IMR-90 (cell line): ENCODE measurements at regions not wholly inside any gene's neighbourhood (a gene's known extent, or its start where the extent isn't known, plus 50 kb on each side); places are given as distances from the start of the nearest gene placed in this dataset.

Experiments used
- ATAC-seq: fragments of 200-7000 bp; cut with Tn5 transposase; 2 replicates; pipeline ENCODE4 v1.9.1; 2020; ENCODE audit warnings: low read depth, mild to moderate bottlenecking, moderate library complexity
- BruUV-seq: library from RNA; stranded (reverse); fragments of 400-500 nt; replicated peaks from 2 replicates; lab custom pipeline; 2021; lab: Mats Ljungman, UMichigan
- CTCF ChIA-PET: fragments of 300-600 bp; formaldehyde crosslinking; extraction: SDS; loops from one replicate; lab custom pipeline; 2021; ENCODE audit warnings: antibody characterized with exemption; lab: Yijun Ruan, JAX
- POLR2A ChIA-PET: fragments of 300-600 bp; sonication (Branson Sonifier 250); formaldehyde crosslinking; loops from one replicate; lab custom pipeline; 2022; ENCODE audit warnings: antibody characterized with exemption; ENCODE audit not compliant: unreplicated experiment; lab: Charles Lee
- DNase-seq: peaks from one replicate; pipeline ENCODE4 v3.0.0; 2013
- H2AFZ ChIP-seq: replicated peaks from 2 replicates; pipeline ENCODE3; 2013; ENCODE audit warnings: low read length, mild to moderate bottlenecking; ENCODE audit not compliant: poor library complexity
- H2AK5ac ChIP-seq: 2 replicates; pipeline ENCODE4 v1.6.1; 2013; ENCODE audit warnings: low read depth, low read length, inconsistent platforms
- H2AK9ac ChIP-seq: replicated peaks from 2 replicates; pipeline ENCODE3; 2013; ENCODE audit warnings: mild to moderate bottlenecking, low read depth, low read length, moderate library complexity; ENCODE audit not compliant: poor library complexity
- H2BK120ac ChIP-seq: 2 replicates; pipeline ENCODE4 v1.6.1; 2013; ENCODE audit warnings: low read depth, low read length, inconsistent platforms
- H2BK15ac ChIP-seq: 3 replicates; pipeline ENCODE4 v1.6.1; 2013; ENCODE audit warnings: low read depth, low read length, inconsistent platforms
- H2BK20ac ChIP-seq: 2 replicates; pipeline ENCODE4 v1.6.1; 2013; ENCODE audit warnings: low read depth, mild to moderate bottlenecking, inconsistent platforms, low read length, moderate library complexity
- H2BK5ac ChIP-seq: 2 replicates; pipeline ENCODE4 v1.6.1; 2013; ENCODE audit warnings: mild to moderate bottlenecking, low read depth, low read length, inconsistent platforms; ENCODE audit not compliant: poor library complexity, severe bottlenecking
- H3K14ac ChIP-seq: replicated peaks from 2 replicates; pipeline ENCODE4 v1.6.1; 2013; ENCODE audit warnings: low read depth, low read length, inconsistent platforms
- H3K18ac ChIP-seq: 2 replicates; pipeline ENCODE4 v1.6.1; 2013; ENCODE audit warnings: low read depth, low read length, control low read depth
- H3K23ac ChIP-seq: 2 replicates; pipeline ENCODE4 v1.6.1; 2013; ENCODE audit warnings: low read depth, low read length, inconsistent platforms
- H3K27ac ChIP-seq: 2 replicates; pipeline ENCODE4 v1.5.1; 2013; ENCODE audit warnings: mild to moderate bottlenecking, control low read depth, low read length; ENCODE audit not compliant: insufficient read depth
- H3K27me3 ChIP-seq: 2 replicates; pipeline ENCODE4 v1.6.1; 2013; ENCODE audit warnings: low read length; ENCODE audit not compliant: control insufficient read depth, insufficient read depth
- H3K36me3 ChIP-seq: 2 replicates; pipeline ENCODE4 v1.6.1; 2013; ENCODE audit warnings: low read length, mixed read lengths; ENCODE audit not compliant: control insufficient read depth, insufficient read depth
- H3K4ac ChIP-seq: 2 replicates; pipeline ENCODE4 v1.6.1; 2013; ENCODE audit warnings: low read depth, low read length, inconsistent platforms
- H3K4me1 ChIP-seq: 2 replicates; pipeline ENCODE4 v1.6.1; 2013; ENCODE audit warnings: low read length, mixed read lengths; ENCODE audit not compliant: control insufficient read depth, insufficient read depth
- H3K4me2 ChIP-seq: 2 replicates; pipeline ENCODE4 v1.6.1; 2013; ENCODE audit warnings: low read depth, mild to moderate bottlenecking, control low read depth, low read length, moderate library complexity
- H3K4me3 ChIP-seq: 2 replicates; pipeline ENCODE4 v1.5.1; 2013; ENCODE audit warnings: low read depth, mild to moderate bottlenecking, control low read depth, low read length, moderate library complexity; ENCODE audit not compliant: insufficient read depth
- H3K56ac ChIP-seq: 2 replicates; pipeline ENCODE4 v1.6.1; 2013; ENCODE audit warnings: low read length, inconsistent platforms; ENCODE audit not compliant: insufficient read depth; ENCODE audit errors: extremely low read depth
- H3K79me1 ChIP-seq, 2 experiments: 2 replicates each; pipeline ENCODE4 v1.6.1; 2013; ENCODE audit warnings: low read length in 2 of 2, inconsistent platforms in 1 of 2, low read depth in 1 of 2
- H3K9ac ChIP-seq: 2 replicates; pipeline ENCODE4 v1.6.1; 2013; ENCODE audit warnings: low read depth, low read length, control low read depth
- H3K9me1 ChIP-seq: 2 replicates; pipeline ENCODE4 v1.6.1; 2013; ENCODE audit warnings: low read length, inconsistent platforms; ENCODE audit not compliant: insufficient read depth
- H3K9me3 ChIP-seq: 2 replicates; pipeline ENCODE4 v1.6.1; 2013; ENCODE audit warnings: low read length; ENCODE audit not compliant: control insufficient read depth, insufficient read depth
- H4K20me1 ChIP-seq: 2 replicates; pipeline ENCODE4 v1.6.1; 2013; ENCODE audit warnings: low read length, inconsistent platforms; ENCODE audit not compliant: insufficient read depth
- H4K5ac ChIP-seq: 2 replicates; pipeline ENCODE4 v1.6.1; 2013; ENCODE audit warnings: mild to moderate bottlenecking, low read depth, low read length, control low read depth
- H4K8ac ChIP-seq, 2 experiments: 2 replicates each; pipeline ENCODE4 v1.6.1; 2013; ENCODE audit warnings: low read depth in 2 of 2, low read length in 2 of 2, control low read depth in 1 of 2, inconsistent platforms in 1 of 2
- H4K91ac ChIP-seq: 2 replicates; pipeline ENCODE4 v1.6.1; 2013; ENCODE audit warnings: low read depth, low read length, inconsistent platforms; ENCODE audit not compliant: insufficient read depth
- BHLHE40 ChIP-seq: fragments of 150-350 bp; IDR thresholded peaks from 2 replicates; pipeline ENCODE4 v1.6.1; 2016; ENCODE audit warnings: mild to moderate bottlenecking, low read depth, low read length
- CEBPB ChIP-seq: IDR thresholded peaks from 2 replicates; pipeline ENCODE4 v1.6.1; 2012; ENCODE audit warnings: low read depth, low read length, improper control_type of control experiment
- FOS ChIP-seq: fragments of 150-350 bp; IDR thresholded peaks from 2 replicates; pipeline ENCODE4 v1.6.1; 2016; ENCODE audit warnings: low read depth, low read length
- MAFK ChIP-seq: IDR thresholded peaks from 2 replicates; pipeline ENCODE4 v1.6.1; 2012; ENCODE audit warnings: low read depth, low read length, improper control_type of control experiment
- MAZ ChIP-seq: IDR thresholded peaks from 2 replicates; pipeline ENCODE4 v1.6.1; 2012; ENCODE audit warnings: low read depth, mild to moderate bottlenecking, low read length, improper control_type of control experiment, moderate library complexity, borderline replicate concordance
- MXI1 ChIP-seq: IDR thresholded peaks from 2 replicates; pipeline ENCODE4 v1.6.1; 2012; ENCODE audit warnings: low read depth, mild to moderate bottlenecking, low read length, moderate library complexity, borderline replicate concordance
- NFE2L2 ChIP-seq: fragments of 150-350 bp; IDR thresholded peaks from 2 replicates; pipeline ENCODE4 v1.6.1; 2016; ENCODE audit warnings: low read depth, mild to moderate bottlenecking, low read length
- POLR2A ChIP-seq: IDR thresholded peaks from 2 replicates; pipeline ENCODE4 v1.6.1; 2012; ENCODE audit warnings: mild to moderate bottlenecking, low read depth, low read length
- RAD21 ChIP-seq: IDR thresholded peaks from 2 replicates; pipeline ENCODE4 v1.6.1; 2012; ENCODE audit warnings: low read length, improper control_type of control experiment
- RCOR1 ChIP-seq: IDR thresholded peaks from 2 replicates; pipeline ENCODE4 v1.6.1; 2012; ENCODE audit warnings: mild to moderate bottlenecking, low read length, improper control_type of control experiment; ENCODE audit not compliant: insufficient replicate concordance
- RFX5 ChIP-seq: IDR thresholded peaks from 2 replicates; pipeline ENCODE4 v1.8.0; 2012; ENCODE audit warnings: low read depth, mild to moderate bottlenecking, low read length, moderate library complexity
- WGBS, 2 experiments: methylation state at CpG; one replicate each; pipeline versions ENCODE4 v1.1.5 to v1.1.7; 2013; ENCODE audit warnings: missing lambda C conversion rate in 2 of 2; ENCODE audit not compliant: insufficient read length in 1 of 2; ENCODE audit errors: extremely low coverage in 2 of 2; 5-methylcytosine and 5-hydroxymethylcytosine counted together
- dilution Hi-C: fragments of 300-500 bp; cut with HindIII; formaldehyde crosslinking; loops from one replicate; pipeline ENCODE4 v1.14.3; 2018; ENCODE audit warnings: low sequenced_read_pairs; ENCODE audit not compliant: unreplicated experiment
- in situ Hi-C: fragments of 300-500 bp; cut with MboI; formaldehyde crosslinking; loops from 3 replicates; pipeline ENCODE4 v1.14.3; 2019; ENCODE audit warnings: low sequenced_read_pairs, inconsistent platforms, mixed read lengths
- intact Hi-C: fragments of 100-400 bp; cut with micrococcal nuclease; formaldehyde crosslinking; loops from 2 replicates; pipeline ENCODE4 v1.10.0; 2022
- TF ChIP-seq, protein P1 (sequence below): conservative IDR thresholded peaks from 2 replicates; pipeline ENCODE4 v1.5.1; 2012; ENCODE audit warnings: mild to moderate bottlenecking, low read depth, low read length, improper control_type of control experiment
- TF ChIP-seq, protein P2 (sequence below): fragments of 150-350 bp; IDR thresholded peaks from 2 replicates; pipeline ENCODE4 v1.6.1; 2016; ENCODE audit warnings: low read depth, mild to moderate bottlenecking, low read length, moderate library complexity, borderline replicate concordance
- TF ChIP-seq, protein P3 (sequence below): fragments of 150-350 bp; IDR thresholded peaks from 2 replicates; pipeline ENCODE4 v1.6.1; 2017; ENCODE audit warnings: mild to moderate bottlenecking, antibody characterized with exemption, low read length, low read depth

DNA sequence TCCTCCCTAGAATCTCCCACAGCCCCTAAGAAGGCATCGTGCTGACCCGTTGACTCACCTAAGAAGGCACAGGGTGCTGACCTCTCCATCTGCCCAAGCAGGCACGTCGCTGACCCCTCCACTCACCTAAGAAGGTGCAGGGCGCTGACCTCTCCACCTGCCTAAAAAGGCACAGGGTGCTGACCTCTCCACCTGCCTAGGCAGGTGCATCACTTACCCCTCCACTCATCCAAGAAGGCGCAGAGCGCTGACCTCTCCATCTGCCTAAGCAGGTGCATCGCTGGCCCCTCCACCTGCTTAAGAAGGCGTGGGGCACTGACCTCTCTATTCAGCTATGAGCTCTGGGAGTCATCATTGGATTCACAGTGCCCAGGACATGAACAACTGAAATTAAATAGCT, 54.4 kb upstream of the FCN1 start:
- Histone ChIP-seq H2BK120ac (no peak overlapping the region), H2AK9ac (no peak overlapping the region), H3K18ac (no peak overlapping the region), H4K5ac (no peak overlapping the region), H3K23ac (no peak overlapping the region), H3K4ac (no peak overlapping the region), H4K8ac (no peak overlapping the region), H3K9ac (no peak overlapping the region), H3K4me1 (no peaks in the 10 kb centered on the region; the same call in 1 of the 2 replicates), H2AFZ (no peak overlapping the region), H2BK5ac (no peak overlapping the region), H3K14ac (no peak overlapping the region), H3K79me1 (no peaks in the 10 kb centered on the region), H3K4me2 (no peak overlapping the region), H2BK20ac (no peak overlapping the region), H3K4me3 (no peak overlapping the region), H2AK5ac (no peak overlapping the region), H2BK15ac (no peak overlapping the region), H4K20me1 (no peaks in the 10 kb centered on the region), H4K91ac (no peak overlapping the region), H3K56ac (no peak overlapping the region), H3K27me3 (peaks cover 7% of the 10 kb centered on the region), H3K9me3 (no peaks in the 10 kb centered on the region), H3K9me1 (no peaks in the 10 kb centered on the region), H3K36me3 (no peaks in the 10 kb centered on the region), H3K27ac (no peak overlapping the region)
- 67% methylated on average over 5 of the region's 9 CpGs; no CpG with 5 or more reads in 1 of the 2 experiments for WGBS, 2 experiments
- TF ChIP-seq RCOR1 (no peak), NFE2L2 (no peak), RAD21 (no peak), MAZ (no peak), RFX5 (no peak), CEBPB (no peak), FOS (no peak), MXI1 (no peak), MAFK (no peak), BHLHE40 (no peak), POLR2A (no peak)
- TF ChIP-seq, protein P1, sequence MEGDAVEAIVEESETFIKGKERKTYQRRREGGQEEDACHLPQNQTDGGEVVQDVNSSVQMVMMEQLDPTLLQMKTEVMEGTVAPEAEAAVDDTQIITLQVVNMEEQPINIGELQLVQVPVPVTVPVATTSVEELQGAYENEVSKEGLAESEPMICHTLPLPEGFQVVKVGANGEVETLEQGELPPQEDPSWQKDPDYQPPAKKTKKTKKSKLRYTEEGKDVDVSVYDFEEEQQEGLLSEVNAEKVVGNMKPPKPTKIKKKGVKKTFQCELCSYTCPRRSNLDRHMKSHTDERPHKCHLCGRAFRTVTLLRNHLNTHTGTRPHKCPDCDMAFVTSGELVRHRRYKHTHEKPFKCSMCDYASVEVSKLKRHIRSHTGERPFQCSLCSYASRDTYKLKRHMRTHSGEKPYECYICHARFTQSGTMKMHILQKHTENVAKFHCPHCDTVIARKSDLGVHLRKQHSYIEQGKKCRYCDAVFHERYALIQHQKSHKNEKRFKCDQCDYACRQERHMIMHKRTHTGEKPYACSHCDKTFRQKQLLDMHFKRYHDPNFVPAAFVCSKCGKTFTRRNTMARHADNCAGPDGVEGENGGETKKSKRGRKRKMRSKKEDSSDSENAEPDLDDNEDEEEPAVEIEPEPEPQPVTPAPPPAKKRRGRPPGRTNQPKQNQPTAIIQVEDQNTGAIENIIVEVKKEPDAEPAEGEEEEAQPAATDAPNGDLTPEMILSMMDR, result no peak
- TF ChIP-seq, protein P2, sequence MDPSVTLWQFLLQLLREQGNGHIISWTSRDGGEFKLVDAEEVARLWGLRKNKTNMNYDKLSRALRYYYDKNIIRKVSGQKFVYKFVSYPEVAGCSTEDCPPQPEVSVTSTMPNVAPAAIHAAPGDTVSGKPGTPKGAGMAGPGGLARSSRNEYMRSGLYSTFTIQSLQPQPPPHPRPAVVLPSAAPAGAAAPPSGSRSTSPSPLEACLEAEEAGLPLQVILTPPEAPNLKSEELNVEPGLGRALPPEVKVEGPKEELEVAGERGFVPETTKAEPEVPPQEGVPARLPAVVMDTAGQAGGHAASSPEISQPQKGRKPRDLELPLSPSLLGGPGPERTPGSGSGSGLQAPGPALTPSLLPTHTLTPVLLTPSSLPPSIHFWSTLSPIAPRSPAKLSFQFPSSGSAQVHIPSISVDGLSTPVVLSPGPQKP, result no peak
- TF ChIP-seq, protein P3, sequence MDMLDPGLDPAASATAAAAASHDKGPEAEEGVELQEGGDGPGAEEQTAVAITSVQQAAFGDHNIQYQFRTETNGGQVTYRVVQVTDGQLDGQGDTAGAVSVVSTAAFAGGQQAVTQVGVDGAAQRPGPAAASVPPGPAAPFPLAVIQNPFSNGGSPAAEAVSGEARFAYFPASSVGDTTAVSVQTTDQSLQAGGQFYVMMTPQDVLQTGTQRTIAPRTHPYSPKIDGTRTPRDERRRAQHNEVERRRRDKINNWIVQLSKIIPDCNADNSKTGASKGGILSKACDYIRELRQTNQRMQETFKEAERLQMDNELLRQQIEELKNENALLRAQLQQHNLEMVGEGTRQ, result no peak
- dilution Hi-C loops (no loop called here), in situ Hi-C loops (no loop called here), intact Hi-C loops (no loop called here)
- CTCF ChIA-PET, result no interaction called here
- POLR2A ChIA-PET, result no interaction called here
- ATAC-seq, result no peak
- no peak for DNase-seq
- no TSS peak for BruUV-seq
